HL-60 (cell line): ENCODE measurements at regions not wholly inside any gene's neighbourhood (a gene's known extent, or its start where the extent isn't known, plus 50 kb on each side); places are given as distances from the start of the nearest gene placed in this dataset.

ENCODE experiments used
- DNase-seq, 2 experiments: peaks; one replicate each; pipeline ENCODE4 v3.0.0-alpha.2; 2010 to 2020; ENCODE audit warnings: low read depth in 1 of 2, low spot score in 1 of 2
- H3K27ac ChIP-seq: fragments of 250-450 bp; sonication (Bioruptor Pico); replicated peaks from 2 replicates; pipeline ENCODE4 v1.5.1; 2020; ENCODE audit warnings: mild to moderate bottlenecking, moderate library complexity
- H3K27me3 ChIP-seq: fragments of 250-450 bp; sonication (Bioruptor Pico); 2 replicates; pipeline ENCODE4 v1.5.1; 2021; ENCODE audit warnings: mild to moderate bottlenecking, moderate library complexity; ENCODE audit not compliant: insufficient read depth, poor library complexity, severe bottlenecking
- H3K4me3 ChIP-seq: replicated peaks from 2 replicates; pipeline ENCODE4 v1.5.1; 2011; ENCODE audit warnings: mild to moderate bottlenecking, control low read depth, low read length; ENCODE audit not compliant: insufficient read depth
- GABPA ChIP-seq: IDR thresholded peaks from 2 replicates; pipeline ENCODE4 v1.6.1; 2012; ENCODE audit warnings: low read depth
- POLR2AphosphoS5 ChIP-seq: IDR thresholded peaks from 2 replicates; pipeline ENCODE4 v1.6.1; 2012; ENCODE audit warnings: low read depth
- REST ChIP-seq: IDR thresholded peaks from 2 replicates; pipeline ENCODE4 v1.6.1; 2012; ENCODE audit warnings: low read depth; ENCODE audit not compliant: insufficient replicate concordance
- SPI1 ChIP-seq: IDR thresholded peaks from 2 replicates; pipeline ENCODE4 v1.6.1; 2012; ENCODE audit warnings: low read depth, mild to moderate bottlenecking, borderline replicate concordance
- TF ChIP-seq, protein P1 (sequence below): IDR thresholded peaks from one replicate; pipeline ENCODE4 v1.5.1; 2011; ENCODE audit warnings: low read length, control low read depth, inconsistent platforms; ENCODE audit not compliant: insufficient read depth

- no peak for DNase-seq
- TF ChIP-seq POLR2AphosphoS5: no peak
- TF ChIP-seq REST: no peak
- TF ChIP-seq GABPA: no peak
- no peak for TF ChIP-seq SPI1
- TF ChIP-seq, protein P1, sequence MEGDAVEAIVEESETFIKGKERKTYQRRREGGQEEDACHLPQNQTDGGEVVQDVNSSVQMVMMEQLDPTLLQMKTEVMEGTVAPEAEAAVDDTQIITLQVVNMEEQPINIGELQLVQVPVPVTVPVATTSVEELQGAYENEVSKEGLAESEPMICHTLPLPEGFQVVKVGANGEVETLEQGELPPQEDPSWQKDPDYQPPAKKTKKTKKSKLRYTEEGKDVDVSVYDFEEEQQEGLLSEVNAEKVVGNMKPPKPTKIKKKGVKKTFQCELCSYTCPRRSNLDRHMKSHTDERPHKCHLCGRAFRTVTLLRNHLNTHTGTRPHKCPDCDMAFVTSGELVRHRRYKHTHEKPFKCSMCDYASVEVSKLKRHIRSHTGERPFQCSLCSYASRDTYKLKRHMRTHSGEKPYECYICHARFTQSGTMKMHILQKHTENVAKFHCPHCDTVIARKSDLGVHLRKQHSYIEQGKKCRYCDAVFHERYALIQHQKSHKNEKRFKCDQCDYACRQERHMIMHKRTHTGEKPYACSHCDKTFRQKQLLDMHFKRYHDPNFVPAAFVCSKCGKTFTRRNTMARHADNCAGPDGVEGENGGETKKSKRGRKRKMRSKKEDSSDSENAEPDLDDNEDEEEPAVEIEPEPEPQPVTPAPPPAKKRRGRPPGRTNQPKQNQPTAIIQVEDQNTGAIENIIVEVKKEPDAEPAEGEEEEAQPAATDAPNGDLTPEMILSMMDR: no peak
- no peak overlapping the region for H3K27ac ChIP-seq
- H3K4me3 ChIP-seq: no peak overlapping the region
- no peaks in the 10 kb centered on the region for H3K27me3 ChIP-seq
These were observed 1553.5 kb upstream of the C9orf72 start for GRCh38 chr9:29126783-29127182.

DNA sequence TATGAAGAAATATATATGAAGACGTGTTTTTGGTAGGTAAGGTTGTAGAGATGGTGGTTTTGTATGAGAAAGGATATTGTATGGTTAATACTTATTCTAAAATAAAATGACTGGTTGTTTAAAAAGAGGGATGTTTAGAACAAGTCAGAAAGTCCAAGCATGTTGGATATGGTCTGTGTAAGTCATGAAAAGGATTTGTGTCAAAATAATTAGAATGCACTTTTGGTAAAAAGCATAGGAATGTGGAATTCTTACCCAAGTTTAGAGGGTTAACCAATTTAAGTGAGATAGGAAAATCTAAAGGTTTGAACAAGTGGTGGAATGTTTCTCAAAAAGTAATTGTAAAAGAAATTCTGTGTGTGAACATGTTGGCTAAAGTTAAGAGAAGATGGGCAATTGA is 1556.5 kb upstream of the C9orf72 start:
- H3K27ac ChIP-seq: no peak overlapping the region
- H3K27me3 ChIP-seq: no peaks in the 10 kb centered on the region
- no peak for DNase-seq
- TF ChIP-seq SPI1 (no peak), GABPA (no peak), REST (no peak), POLR2AphosphoS5 (no peak)
- TF ChIP-seq, protein P1: no peak
- no peak overlapping the region for H3K4me3 ChIP-seq

- no peak overlapping the region for H3K27ac ChIP-seq
- no peak for TF ChIP-seq SPI1
- TF ChIP-seq GABPA: no peak
- TF ChIP-seq, protein P1: no peak
- no peak for TF ChIP-seq POLR2AphosphoS5
- TF ChIP-seq REST: no peak
- H3K4me3 ChIP-seq: no peak overlapping the region
- DNase-seq: no peak
- no peaks in the 10 kb centered on the region for H3K27me3 ChIP-seq
These were observed 1571.2 kb upstream of the C9orf72 start for GRCh38 chr9:29144476-29144875.
